Stimulated activated effector memory CD8-positive, alpha-beta T cell treated with anti-CD3 and anti-CD28 coated beads, Interleukin-12 subunit alpha, Interleukin-12 subunit beta, amount 100 ng/mL, for 72 hours (primary cell): ENCODE measurements at regions not wholly inside any gene's neighbourhood (a gene's known extent, or its start where the extent isn't known, plus 50 kb on each side); places are given as distances from the start of the nearest gene placed in this dataset.

Experiments
- ATAC-seq: fragments of 150-1000 bp; cut with Tn5 transposase; 2 replicates; pipeline ENCODE4 v1.10.0; 2021
- DNase-seq, 2 donors: peaks; one replicate each; pipeline ENCODE4 v3.0.0; 2021 to 2022; ENCODE audit warnings: low spot score in 2 of 2
- H3K27ac Mint-ChIP-seq: one replicate; pipeline ENCODE4 v1.8.0; 2022; ENCODE audit warnings: mild to moderate bottlenecking, mixed read lengths
- H3K36me3 Mint-ChIP-seq: one replicate; pipeline ENCODE4 v1.8.0; 2022; ENCODE audit warnings: mild to moderate bottlenecking, mixed read lengths
- H3K4me1 Mint-ChIP-seq: one replicate; pipeline ENCODE4 v1.8.0; 2022; ENCODE audit warnings: mixed read lengths
- H3K4me3 Mint-ChIP-seq: one replicate; pipeline ENCODE4 v1.8.0; 2022; ENCODE audit warnings: mild to moderate bottlenecking, mixed read lengths
- H3K9me3 Mint-ChIP-seq: one replicate; pipeline ENCODE4 v1.8.0; 2022; ENCODE audit warnings: mixed read lengths

GRCh38 chr20:21609221-21609620 lies 95.4 kb upstream of the NKX2-2 start:
- Mint-ChIP-seq H3K9me3 (peaks cover 12% of the 10 kb centered on the region), H3K36me3 (no peaks in the 10 kb centered on the region), H3K27ac (no peak overlapping the region), H3K4me3 (no peak overlapping the region), H3K4me1 (no peaks in the 10 kb centered on the region)
- ATAC-seq (no peak), DNase-seq (no peak)

GRCh38 chr20:21608777-21609176 lies 94.9 kb upstream of the NKX2-2 start:
- peaks cover 12% of the 10 kb centered on the region for H3K9me3 Mint-ChIP-seq
- no peaks in the 10 kb centered on the region for H3K36me3 Mint-ChIP-seq
- no peak for DNase-seq
- ATAC-seq = no peak
- no peaks in the 10 kb centered on the region for H3K4me1 Mint-ChIP-seq
- no peak overlapping the region for H3K4me3 Mint-ChIP-seq
- H3K27ac Mint-ChIP-seq = no peak overlapping the region

GRCh38 chr20:21607971-21608725 lies 94.3 kb upstream of the NKX2-2 start:
- Mint-ChIP-seq H3K36me3 (no peaks in the 10 kb centered on the region), H3K9me3 (peaks cover 12% of the 10 kb centered on the region), H3K27ac (no peak overlapping the region), H3K4me3 (no peak overlapping the region), H3K4me1 (no peaks in the 10 kb centered on the region)
- ATAC-seq = no peak
- DNase-seq = no peak

GRCh38 chr20:21601799-21602198 lies 87.9 kb upstream of the NKX2-2 start:
- no peak for DNase-seq
- no peak for ATAC-seq
- no peak overlapping the region for H3K27ac Mint-ChIP-seq
- H3K9me3 Mint-ChIP-seq = peaks cover 13% of the 10 kb centered on the region
- H3K4me3 Mint-ChIP-seq = no peak overlapping the region
- no peaks in the 10 kb centered on the region for H3K4me1 Mint-ChIP-seq
- no peaks in the 10 kb centered on the region for H3K36me3 Mint-ChIP-seq

GRCh38 chr20:21586682-21587081 lies 72.8 kb upstream of the NKX2-2 start:
- H3K4me3 Mint-ChIP-seq = no peak overlapping the region
- peak; percentile 43 for ATAC-seq
- no peaks in the 10 kb centered on the region for H3K4me1 Mint-ChIP-seq

GRCh38 chr20:21583486-21584168 lies 69.8 kb upstream of the NKX2-2 start:
- no peaks in the 10 kb centered on the region for H3K36me3 Mint-ChIP-seq
- no peak overlapping the region for H3K27ac Mint-ChIP-seq
- no peaks in the 10 kb centered on the region for H3K4me1 Mint-ChIP-seq
- no peak overlapping the region for H3K4me3 Mint-ChIP-seq
- DNase-seq (no peak), ATAC-seq (no peak)
- H3K9me3 Mint-ChIP-seq = no peaks in the 10 kb centered on the region

More at GRCh38 chr20:21586682-21587081, 72.8 kb upstream of the NKX2-2 start:
- Mint-ChIP-seq H3K9me3 (no peaks in the 10 kb centered on the region), H3K36me3 (no peaks in the 10 kb centered on the region), H3K27ac (no peak overlapping the region)
- no peak for DNase-seq

GRCh38 chr20:21577551-21577950 lies 63.7 kb upstream of the NKX2-2 start:
- Mint-ChIP-seq H3K4me3 (no peak overlapping the region), H3K9me3 (no peaks in the 10 kb centered on the region), H3K36me3 (no peaks in the 10 kb centered on the region), H3K4me1 (no peaks in the 10 kb centered on the region), H3K27ac (no peak overlapping the region)
- DNase-seq (no peak), ATAC-seq (no peak)

- no peak for ATAC-seq
- Mint-ChIP-seq H3K4me1 (no peaks in the 10 kb centered on the region), H3K9me3 (no peaks in the 10 kb centered on the region), H3K27ac (no peak overlapping the region), H3K36me3 (no peaks in the 10 kb centered on the region), H3K4me3 (no peak overlapping the region)
- DNase-seq = no peak
These were observed 62.3 kb upstream of the NKX2-2 start for GRCh38 chr20:21575981-21576740.

GRCh38 chr20:21575167-21575566 lies 61.3 kb upstream of the NKX2-2 start:
- Mint-ChIP-seq H3K9me3 (no peaks in the 10 kb centered on the region), H3K27ac (no peak overlapping the region), H3K4me3 (no peak overlapping the region), H3K36me3 (no peaks in the 10 kb centered on the region), H3K4me1 (no peaks in the 10 kb centered on the region)
- ATAC-seq = no peak
- no peak for DNase-seq

- H3K9me3 Mint-ChIP-seq = no peaks in the 10 kb centered on the region
- ATAC-seq = no peak
- no peaks in the 10 kb centered on the region for H3K36me3 Mint-ChIP-seq
- H3K4me3 Mint-ChIP-seq = no peak overlapping the region
- no peaks in the 10 kb centered on the region for H3K4me1 Mint-ChIP-seq
- no peak for DNase-seq
- no peak overlapping the region for H3K27ac Mint-ChIP-seq
These were observed 60.6 kb upstream of the NKX2-2 start for GRCh38 chr20:21574443-21574842.

GRCh38 chr20:21573259-21573658 lies 59.4 kb upstream of the NKX2-2 start:
- DNase-seq (no peak), ATAC-seq (no peak)
- no peaks in the 10 kb centered on the region for H3K9me3 Mint-ChIP-seq
- H3K4me3 Mint-ChIP-seq = no peak overlapping the region
- H3K36me3 Mint-ChIP-seq = no peaks in the 10 kb centered on the region
- no peaks in the 10 kb centered on the region for H3K4me1 Mint-ChIP-seq
- H3K27ac Mint-ChIP-seq = no peak overlapping the region

GRCh38 chr20:21571841-21572690 lies 58.2 kb upstream of the NKX2-2 start:
- H3K27ac Mint-ChIP-seq = no peak overlapping the region
- no peaks in the 10 kb centered on the region for H3K9me3 Mint-ChIP-seq
- ATAC-seq = no peak
- DNase-seq = no peak
- H3K36me3 Mint-ChIP-seq = no peaks in the 10 kb centered on the region
- H3K4me1 Mint-ChIP-seq = no peaks in the 10 kb centered on the region
- no peak overlapping the region for H3K4me3 Mint-ChIP-seq

GRCh38 chr20:21570285-21570992 lies 56.6 kb upstream of the NKX2-2 start:
- H3K27ac Mint-ChIP-seq = no peak overlapping the region
- no peak for ATAC-seq
- DNase-seq = no peak
- H3K9me3 Mint-ChIP-seq = no peaks in the 10 kb centered on the region
- H3K4me3 Mint-ChIP-seq = no peak overlapping the region
- no peaks in the 10 kb centered on the region for H3K4me1 Mint-ChIP-seq
- no peaks in the 10 kb centered on the region for H3K36me3 Mint-ChIP-seq

- no peaks in the 10 kb centered on the region for H3K36me3 Mint-ChIP-seq
- no peak for ATAC-seq
- no peaks in the 10 kb centered on the region for H3K9me3 Mint-ChIP-seq
- no peak for DNase-seq
- no peak overlapping the region for H3K4me3 Mint-ChIP-seq
- H3K27ac Mint-ChIP-seq = no peak overlapping the region
- no peaks in the 10 kb centered on the region for H3K4me1 Mint-ChIP-seq
These were observed 55.7 kb upstream of the NKX2-2 start for GRCh38 chr20:21569586-21569985.
